Transverse colon (tissue), 3 donors: ENCODE measurements at regions not wholly inside any gene's neighbourhood (a gene's known extent, or its start where the extent isn't known, plus 50 kb on each side); places are given as distances from the start of the nearest gene placed in this dataset.

ENCODE experiments used
- EP300 ChIP-seq: sonication (generic); formaldehyde crosslinking; IDR thresholded peaks from one replicate; pipeline ENCODE4 v1.6.1; 2017; ENCODE audit warnings: antibody characterized with exemption, low read depth
- TF ChIP-seq, protein P1 (sequence below), 5 experiments: fragments of 200-600 bp in 3 of 5; fragments of 450-650 bp in 2 of 5; sonication (generic) in 3 of 5; IDR thresholded peaks; 1 replicate in 2 of 5; 2 replicates in 3 of 5; pipeline ENCODE4 v1.5.1; 2016 to 2017; ENCODE audit warnings: antibody characterized with exemption in 5 of 5, inconsistent platforms in 3 of 5, mild to moderate bottlenecking in 2 of 5, moderate library complexity in 1 of 5

DNA sequence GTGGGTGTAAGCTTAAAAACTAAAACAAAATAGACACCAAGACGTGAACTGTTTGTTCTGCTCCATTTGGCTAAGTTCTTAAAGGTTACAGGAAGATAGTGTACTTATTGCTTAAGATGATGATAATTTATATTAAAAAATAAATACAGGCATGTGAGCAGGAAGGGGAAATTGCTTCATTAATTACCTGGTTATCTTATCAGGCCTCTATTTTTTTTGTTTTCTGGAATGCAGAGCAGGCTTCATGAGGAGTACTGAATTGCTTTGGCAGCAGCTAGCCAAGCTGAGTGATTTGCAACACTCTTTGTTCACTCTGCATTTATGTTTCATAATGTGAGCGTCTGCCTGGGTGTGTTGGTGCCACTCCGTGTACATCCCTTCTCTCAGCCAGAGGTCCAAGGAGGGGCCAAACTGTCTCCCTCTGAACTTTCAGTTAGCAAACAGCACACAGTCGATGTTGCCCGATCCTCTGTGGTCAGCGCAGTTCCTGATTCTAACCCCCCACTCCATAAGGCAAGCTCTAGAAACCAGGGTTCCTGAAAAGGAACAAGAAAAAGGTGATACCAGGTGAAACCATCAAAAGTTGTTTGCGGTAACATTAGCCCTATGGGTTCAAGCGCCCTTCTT, 348.2 kb downstream of the SPRY1 start:
- TF ChIP-seq, protein P1, sequence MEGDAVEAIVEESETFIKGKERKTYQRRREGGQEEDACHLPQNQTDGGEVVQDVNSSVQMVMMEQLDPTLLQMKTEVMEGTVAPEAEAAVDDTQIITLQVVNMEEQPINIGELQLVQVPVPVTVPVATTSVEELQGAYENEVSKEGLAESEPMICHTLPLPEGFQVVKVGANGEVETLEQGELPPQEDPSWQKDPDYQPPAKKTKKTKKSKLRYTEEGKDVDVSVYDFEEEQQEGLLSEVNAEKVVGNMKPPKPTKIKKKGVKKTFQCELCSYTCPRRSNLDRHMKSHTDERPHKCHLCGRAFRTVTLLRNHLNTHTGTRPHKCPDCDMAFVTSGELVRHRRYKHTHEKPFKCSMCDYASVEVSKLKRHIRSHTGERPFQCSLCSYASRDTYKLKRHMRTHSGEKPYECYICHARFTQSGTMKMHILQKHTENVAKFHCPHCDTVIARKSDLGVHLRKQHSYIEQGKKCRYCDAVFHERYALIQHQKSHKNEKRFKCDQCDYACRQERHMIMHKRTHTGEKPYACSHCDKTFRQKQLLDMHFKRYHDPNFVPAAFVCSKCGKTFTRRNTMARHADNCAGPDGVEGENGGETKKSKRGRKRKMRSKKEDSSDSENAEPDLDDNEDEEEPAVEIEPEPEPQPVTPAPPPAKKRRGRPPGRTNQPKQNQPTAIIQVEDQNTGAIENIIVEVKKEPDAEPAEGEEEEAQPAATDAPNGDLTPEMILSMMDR (IDR thresholded peaks at IDR 0.05) = no peak
- no peak for TF ChIP-seq EP300
